Spleen (tissue), 11 donors: ENCODE measurements at regions not wholly inside any gene's neighbourhood (a gene's known extent, or its start where the extent isn't known, plus 50 kb on each side); places are given as distances from the start of the nearest gene placed in this dataset.

ENCODE experiments used
- DNase-seq: peaks from one replicate; pipeline ENCODE4 v3.0.0-alpha.2; 2020
- H3K27ac ChIP-seq, 8 donors: fragments of 200-600 bp; sonication (generic) in 7 of 8; 1 replicate in 4 of 8; 2 replicates in 4 of 8; pipeline versions ENCODE4 v1.5.0 to v1.8.0; 2016 to 2021; ENCODE audit warnings: inconsistent platforms in 4 of 8, mild to moderate bottlenecking in 4 of 8, moderate library complexity in 1 of 8
- H3K27me3 ChIP-seq, 7 donors: fragments of 200-600 bp; sonication (generic) in 6 of 7; replicated peaks in 1 of 7; 1 replicate in 4 of 7; 2 replicates in 3 of 7; pipeline versions ENCODE4 v1.5.0 to v1.8.0; 2016 to 2021; ENCODE audit warnings: inconsistent platforms in 3 of 7, mild to moderate bottlenecking in 1 of 7
- H3K36me3 ChIP-seq, 6 donors: fragments of 200-600 bp; sonication (generic) in 5 of 6; 1 replicate in 4 of 6; 2 replicates in 2 of 6; pipeline versions ENCODE4 v1.5.0 to v1.8.0; 2016 to 2021; ENCODE audit warnings: inconsistent platforms in 2 of 6
- H3K4me1 ChIP-seq, 6 donors: fragments of 200-600 bp; sonication (generic) in 5 of 6; 1 replicate in 3 of 6; 2 replicates in 3 of 6; pipeline versions ENCODE4 v1.5.0 to v1.8.0; 2016 to 2021; ENCODE audit warnings: inconsistent platforms in 3 of 6
- H3K4me3 ChIP-seq, 8 donors: fragments of 200-600 bp; sonication (generic) in 7 of 8; 1 replicate in 4 of 8; 2 replicates in 4 of 8; pipeline versions ENCODE4 v1.5.0 to v1.8.0; 2016 to 2021; ENCODE audit warnings: inconsistent platforms in 4 of 8, mild to moderate bottlenecking in 4 of 8, moderate library complexity in 2 of 8
- H3K9me3 ChIP-seq, 8 donors: fragments of 200-600 bp; sonication (generic) in 7 of 8; 1 replicate in 4 of 8; 2 replicates in 4 of 8; pipeline versions ENCODE4 v1.5.0 to v1.8.0; 2016 to 2021; ENCODE audit warnings: inconsistent platforms in 4 of 8
- POLR2A ChIP-seq, 3 donors: fragments of 450-650 bp; IDR thresholded peaks; one replicate each; pipeline ENCODE4 v1.5.1; 2017; ENCODE audit warnings: antibody characterized with exemption in 3 of 3, mild to moderate bottlenecking in 1 of 3
- POLR2AphosphoS5 ChIP-seq, 3 donors: sonication (generic); formaldehyde crosslinking; IDR thresholded peaks; one replicate each; pipeline ENCODE4 v1.5.1; 2017; ENCODE audit warnings: antibody characterized with exemption in 3 of 3
- WGBS, 5 donors: extraction: QIAGEN DNeasy Blood & Tissue Kit in 3 of 5; methylation state at CpG; one replicate each; pipeline versions ENCODE4 v1.1.5 to v1.1.7; 2013 to 2018; 5-methylcytosine and 5-hydroxymethylcytosine counted together
- intact Hi-C: fragments of 100-400 bp; cut with DNase I; formaldehyde crosslinking; loops from one replicate; pipeline ENCODE4 v1.15.0; 2023; ENCODE audit warnings: low total_unique reads
- TF ChIP-seq, protein P1 (sequence below), 11 experiments: fragments of 200-600 bp in 7 of 11; fragments of 450-650 bp in 4 of 11; sonication (generic) in 4 of 11; IDR thresholded peaks in 8 of 11; conservative IDR thresholded peaks in 3 of 11; 1 replicate in 7 of 11; 2 replicates in 4 of 11; pipeline versions ENCODE4 v1.4.0 to v1.8.0; 2016 to 2021; ENCODE audit warnings: antibody characterized with exemption in 11 of 11, inconsistent platforms in 4 of 11, mild to moderate bottlenecking in 1 of 11
- donor health status: healthy with polysubstance abuse.
- donor health status: DM: no; HTN: no; CAD: no; lungs with moderate emphysema.
- donor health status: DM: no; HTN: no; CAD: no.
- donor health status: Bipolar disorder and iron deficiency.
- donor health status: healthy.
- donor health status: DM: no; HTN: no; CAD: no.
- donor health status: DM: yes; HTN: yes; CAD: no.

DNA sequence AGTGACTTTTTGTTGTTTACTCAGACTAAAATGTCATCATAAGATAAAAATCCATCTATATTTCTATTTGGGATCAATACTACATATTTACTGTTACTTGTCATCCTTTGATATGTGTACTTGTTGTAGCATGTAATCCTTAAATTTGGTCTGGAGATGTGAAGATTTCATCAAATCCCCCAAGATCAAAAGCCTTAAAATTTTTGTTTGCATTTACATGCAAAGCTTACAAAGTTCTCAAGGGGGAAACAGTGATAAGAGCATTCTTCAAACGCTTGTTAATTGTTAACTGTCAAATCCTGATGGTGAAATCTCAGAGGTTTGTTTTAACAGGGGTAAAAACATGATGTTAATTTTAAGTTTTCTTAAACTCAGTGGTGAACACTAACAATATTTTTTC is 84.9 kb upstream of the SKAP2 start:
- Histone ChIP-seq H3K9me3 (no peaks in the 10 kb centered on the region), H3K4me3 (no peak overlapping the region), H3K27ac (no peak overlapping the region), H3K36me3 (no peaks in the 10 kb centered on the region), H3K27me3 (no peaks in the 10 kb centered on the region), H3K4me1 (no peaks in the 10 kb centered on the region)
- WGBS, 5 donors = 53 to 75% (median 58%) methylated on average over 1 of the region's 1 CpG
- TF ChIP-seq POLR2A (IDR thresholded peaks at IDR 0.05) = no peak
- TF ChIP-seq, protein P1, sequence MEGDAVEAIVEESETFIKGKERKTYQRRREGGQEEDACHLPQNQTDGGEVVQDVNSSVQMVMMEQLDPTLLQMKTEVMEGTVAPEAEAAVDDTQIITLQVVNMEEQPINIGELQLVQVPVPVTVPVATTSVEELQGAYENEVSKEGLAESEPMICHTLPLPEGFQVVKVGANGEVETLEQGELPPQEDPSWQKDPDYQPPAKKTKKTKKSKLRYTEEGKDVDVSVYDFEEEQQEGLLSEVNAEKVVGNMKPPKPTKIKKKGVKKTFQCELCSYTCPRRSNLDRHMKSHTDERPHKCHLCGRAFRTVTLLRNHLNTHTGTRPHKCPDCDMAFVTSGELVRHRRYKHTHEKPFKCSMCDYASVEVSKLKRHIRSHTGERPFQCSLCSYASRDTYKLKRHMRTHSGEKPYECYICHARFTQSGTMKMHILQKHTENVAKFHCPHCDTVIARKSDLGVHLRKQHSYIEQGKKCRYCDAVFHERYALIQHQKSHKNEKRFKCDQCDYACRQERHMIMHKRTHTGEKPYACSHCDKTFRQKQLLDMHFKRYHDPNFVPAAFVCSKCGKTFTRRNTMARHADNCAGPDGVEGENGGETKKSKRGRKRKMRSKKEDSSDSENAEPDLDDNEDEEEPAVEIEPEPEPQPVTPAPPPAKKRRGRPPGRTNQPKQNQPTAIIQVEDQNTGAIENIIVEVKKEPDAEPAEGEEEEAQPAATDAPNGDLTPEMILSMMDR (IDR thresholded peaks at IDR 0.05 in 8 of 11, conservative IDR thresholded peaks at IDR 0.05 in 3 of 11) = no peak
- no peak for TF ChIP-seq POLR2AphosphoS5 (IDR thresholded peaks at IDR 0.05)
- intact Hi-C loops = no loop called here
- no peak for DNase-seq

DNA sequence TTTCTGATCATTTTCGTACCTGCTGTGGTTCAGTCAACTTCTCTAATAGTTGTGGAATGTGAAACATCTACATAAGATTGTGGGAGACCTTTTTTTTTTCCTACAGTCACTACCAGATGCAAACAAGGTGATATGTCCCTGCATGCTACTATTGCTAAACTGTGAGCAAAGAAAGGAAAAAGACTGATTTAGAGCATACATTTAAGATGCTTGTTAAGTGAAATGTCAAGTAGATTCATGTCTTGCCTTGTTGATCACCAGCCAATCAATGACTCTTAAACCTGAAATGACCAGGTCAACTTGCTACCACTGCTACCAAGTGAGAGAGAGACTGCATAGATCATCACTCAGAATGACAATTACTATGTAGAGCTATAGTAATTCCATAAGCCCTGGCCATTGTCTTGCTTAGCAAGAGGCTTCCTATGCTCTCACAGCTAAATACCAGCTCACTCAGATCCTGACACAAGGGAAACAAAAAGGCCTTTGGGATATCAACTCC is 84.3 kb upstream of the SKAP2 start:
- no peak for DNase-seq
- Histone ChIP-seq H3K4me3 (no peak overlapping the region), H3K27ac (no peak overlapping the region), H3K9me3 (no peaks in the 10 kb centered on the region), H3K27me3 (no peaks in the 10 kb centered on the region), H3K36me3 (no peaks in the 10 kb centered on the region), H3K4me1 (no peaks in the 10 kb centered on the region)
- WGBS, 5 donors = 14 to 44% (median 20%) methylated on average over 1 of the region's 1 CpG
- intact Hi-C loops = no loop called here
- no peak for TF ChIP-seq POLR2A (IDR thresholded peaks at IDR 0.05)
- TF ChIP-seq POLR2AphosphoS5 (IDR thresholded peaks at IDR 0.05) = no peak
- TF ChIP-seq, protein P1 (IDR thresholded peaks at IDR 0.05 in 8 of 11, conservative IDR thresholded peaks at IDR 0.05 in 3 of 11) = no peak

DNA sequence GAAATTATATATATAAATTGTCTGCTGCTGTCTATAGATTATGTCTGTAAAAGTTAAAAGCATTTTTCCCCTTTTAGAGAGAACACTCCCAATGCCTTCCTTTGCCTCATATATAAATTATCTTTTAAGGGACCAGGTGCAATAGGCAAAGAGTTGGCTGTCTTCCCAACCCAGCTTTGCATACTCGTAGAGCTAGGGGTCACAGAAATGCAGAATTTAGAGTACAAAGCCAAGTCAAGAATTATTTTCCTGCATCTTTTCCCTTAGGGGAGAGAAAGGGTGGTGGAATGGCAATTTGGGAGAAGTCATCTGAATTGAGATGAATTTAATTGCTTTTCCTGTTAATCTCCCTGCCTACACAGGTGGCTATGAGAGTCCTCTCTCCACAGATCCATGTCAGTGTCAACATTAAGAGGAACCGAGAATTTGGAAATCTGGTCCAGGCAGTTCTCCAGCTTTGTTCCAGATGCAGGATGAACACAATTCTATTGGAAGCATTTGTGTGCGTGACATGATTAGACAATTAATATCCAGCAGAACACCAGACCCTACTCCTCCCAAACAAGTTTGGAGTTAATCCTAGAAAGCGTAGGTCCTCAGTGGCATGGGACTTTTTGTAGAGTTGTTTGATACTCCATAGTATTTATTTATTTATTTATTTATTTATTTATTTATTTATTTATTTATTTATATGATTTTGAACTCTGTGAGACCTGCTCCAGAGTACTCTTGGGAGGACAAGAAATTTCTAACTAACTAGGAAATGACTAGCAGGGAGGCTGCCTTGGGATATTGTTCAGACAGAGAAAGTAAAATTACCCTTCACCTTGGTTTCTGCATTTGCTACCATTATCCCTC is 80.3 kb upstream of the SKAP2 start:
- no peak for DNase-seq
- WGBS, 5 donors = 75 to 87% (median 84%) methylated on average over 4 of the region's 4 CpGs
- intact Hi-C loops = no loop called here
- no peak overlapping the region for H3K27ac ChIP-seq
- no peaks in the 10 kb centered on the region for H3K36me3 ChIP-seq
- no peaks in the 10 kb centered on the region for H3K4me1 ChIP-seq
- TF ChIP-seq, protein P1 (IDR thresholded peaks at IDR 0.05 in 8 of 11, conservative IDR thresholded peaks at IDR 0.05 in 3 of 11) = no peak
- TF ChIP-seq POLR2AphosphoS5 (IDR thresholded peaks at IDR 0.05) (no peak), POLR2A (IDR thresholded peaks at IDR 0.05) (no peak)
- H3K9me3 ChIP-seq = no peaks in the 10 kb centered on the region
- H3K4me3 ChIP-seq = no peak overlapping the region
- H3K27me3 ChIP-seq = no peaks in the 10 kb centered on the region

DNA sequence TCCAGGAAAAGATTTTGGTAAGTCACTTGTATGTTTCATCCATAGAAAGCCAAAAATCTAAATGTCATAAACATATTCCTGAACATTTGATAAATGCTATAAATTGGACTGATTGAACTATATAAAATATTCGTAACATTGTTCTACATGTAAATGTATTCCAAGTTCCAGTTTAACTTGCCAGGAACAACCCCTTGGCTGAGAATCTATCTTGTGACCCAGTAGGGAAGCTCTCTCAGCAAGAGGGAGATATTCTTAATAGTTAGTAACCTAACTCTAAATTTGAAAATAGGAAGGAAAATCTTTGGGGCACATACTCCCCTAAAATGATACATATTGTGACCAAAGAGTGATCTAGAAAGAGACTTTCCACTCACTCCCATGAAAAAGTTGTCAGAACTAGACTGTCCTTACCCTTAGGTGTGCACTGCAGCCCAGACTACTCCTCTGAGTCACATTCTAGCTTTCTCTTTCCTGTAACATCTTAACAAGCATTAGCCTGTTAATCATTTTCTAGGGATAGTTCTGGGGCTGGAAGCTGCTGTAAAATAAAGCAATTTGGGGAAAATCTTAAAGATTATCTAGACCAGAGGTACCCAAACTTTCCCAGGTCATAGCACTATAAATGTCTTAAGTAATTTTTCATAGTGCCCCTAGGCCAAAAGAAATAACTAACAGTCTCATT is 73.7 kb upstream of the SKAP2 start:
- 84 to 92% (median 89%) methylated on average over 1 of the region's 1 CpG for WGBS, 5 donors
- H3K9me3 ChIP-seq = peaks cover 0 to 10% (median 0%) of the 10 kb centered on the region in 8 donors

More for the DNA sequence above, 73.7 kb upstream of the SKAP2 start:
- no peak for DNase-seq
- H3K27ac ChIP-seq = no peak overlapping the region
- intact Hi-C loops = no loop called here
- no peaks in the 10 kb centered on the region for H3K27me3 ChIP-seq
- H3K36me3 ChIP-seq = no peaks in the 10 kb centered on the region
- TF ChIP-seq, protein P1 (IDR thresholded peaks at IDR 0.05 in 8 of 11, conservative IDR thresholded peaks at IDR 0.05 in 3 of 11) = no peak
- TF ChIP-seq POLR2A (IDR thresholded peaks at IDR 0.05) = no peak
- no peak for TF ChIP-seq POLR2AphosphoS5 (IDR thresholded peaks at IDR 0.05)
- no peaks in the 10 kb centered on the region for H3K4me1 ChIP-seq
- no peak overlapping the region for H3K4me3 ChIP-seq
